ENCODE measurements at regions not wholly inside any gene's neighbourhood (a gene's known extent, or its start where the extent isn't known, plus 50 kb on each side); places are given as distances from the start of the nearest gene placed in this dataset.

- H3K27me3 ChIP-seq (ENCODE audit: control insufficient read depth, insufficient read depth, low read length), result peaks cover 5% of the 10 kb centered on the region
- no peak overlapping the region for H3K4me3 ChIP-seq (ENCODE audit: low read depth, low read length)
- H3K36me3 ChIP-seq (ENCODE audit: control insufficient read depth, insufficient read depth, low read length), result no peaks in the 10 kb centered on the region
- DNase-seq (ENCODE audit: low read depth), result no peak
- TF ChIP-seq CTCF (IDR thresholded peaks at IDR 0.05; ENCODE audit: insufficient read depth, low read length, poor library complexity, severe bottlenecking), result no peak
Measured at GRCh38 chr22:23503142-23503541, 76.9 kb downstream of the IGLL1 start.

- DNase-seq (ENCODE audit: low read depth), result no peak
- H3K27me3 ChIP-seq (ENCODE audit: control insufficient read depth, insufficient read depth, low read length), result peaks cover 5% of the 10 kb centered on the region
- TF ChIP-seq CTCF (IDR thresholded peaks at IDR 0.05; ENCODE audit: insufficient read depth, low read length, poor library complexity, severe bottlenecking), result no peak
- no peak overlapping the region for H3K4me3 ChIP-seq (ENCODE audit: low read depth, low read length)
- H3K36me3 ChIP-seq (ENCODE audit: control insufficient read depth, insufficient read depth, low read length), result no peaks in the 10 kb centered on the region
Measured at GRCh38 chr22:23501708-23502107, 78.4 kb downstream of the IGLL1 start.

GRCh38 chr22:23501261-23501619 is 78.8 kb downstream of the IGLL1 start:
- Histone ChIP-seq H3K4me3 (ENCODE audit: low read depth, low read length) (no peak overlapping the region), H3K27me3 (ENCODE audit: control insufficient read depth, insufficient read depth, low read length) (peaks cover 5% of the 10 kb centered on the region), H3K36me3 (ENCODE audit: control insufficient read depth, insufficient read depth, low read length) (no peaks in the 10 kb centered on the region)
- TF ChIP-seq CTCF (IDR thresholded peaks at IDR 0.05; ENCODE audit: insufficient read depth, low read length, poor library complexity, severe bottlenecking), result no peak
- DNase-seq (ENCODE audit: low read depth), result no peak

GRCh38 chr22:23500508-23501260 is 79.4 kb downstream of the IGLL1 start:
- no peak for TF ChIP-seq CTCF (IDR thresholded peaks at IDR 0.05; ENCODE audit: insufficient read depth, low read length, poor library complexity, severe bottlenecking)
- DNase-seq (ENCODE audit: low read depth), result no peak
- H3K27me3 ChIP-seq (ENCODE audit: control insufficient read depth, insufficient read depth, low read length), result peaks cover 5% of the 10 kb centered on the region
- no peaks in the 10 kb centered on the region for H3K36me3 ChIP-seq (ENCODE audit: control insufficient read depth, insufficient read depth, low read length)
- H3K4me3 ChIP-seq (ENCODE audit: low read depth, low read length), result no peak overlapping the region

- H3K27me3 ChIP-seq (ENCODE audit: control insufficient read depth, insufficient read depth, low read length), result peaks cover 5% of the 10 kb centered on the region
- no peak overlapping the region for H3K4me3 ChIP-seq (ENCODE audit: low read depth, low read length)
- no peaks in the 10 kb centered on the region for H3K36me3 ChIP-seq (ENCODE audit: control insufficient read depth, insufficient read depth, low read length)
- no peak for TF ChIP-seq CTCF (IDR thresholded peaks at IDR 0.05; ENCODE audit: insufficient read depth, low read length, poor library complexity, severe bottlenecking)
- DNase-seq (ENCODE audit: low read depth), result no peak
Measured at GRCh38 chr22:23499845-23500500, 80.1 kb downstream of the IGLL1 start.

Data from kidney epithelial cell (primary cell).